IPS DF 19.7 (cell line): ENCODE measurements at regions not wholly inside any gene's neighbourhood (a gene's known extent, or its start where the extent isn't known, plus 50 kb on each side); places are given as distances from the start of the nearest gene placed in this dataset.

Experiments
- DNase-seq: peaks from one replicate; pipeline ENCODE4 v3.0.0-alpha.2; 2013; ENCODE audit warnings: low read depth, low spot score

GRCh38 chr17:33514369-33514768 lies 221.3 kb upstream of the ASIC2 start:
- DNase-seq: no peak

GRCh38 chr17:33515974-33516373 lies 222.9 kb upstream of the ASIC2 start:
- no peak for DNase-seq

- no peak for DNase-seq
Measured at GRCh38 chr17:33516645-33517044, 223.6 kb upstream of the ASIC2 start.

GRCh38 chr17:33517746-33518145 lies 224.7 kb upstream of the ASIC2 start:
- no peak for DNase-seq

GRCh38 chr17:33519692-33520091 lies 226.6 kb upstream of the ASIC2 start:
- no peak for DNase-seq

- DNase-seq: no peak
Measured at GRCh38 chr17:33520426-33521330, 227.6 kb upstream of the ASIC2 start.

GRCh38 chr17:33521784-33522183 lies 228.7 kb upstream of the ASIC2 start:
- no peak for DNase-seq

- no peak for DNase-seq
Measured at GRCh38 chr17:33522623-33523022, 229.5 kb upstream of the ASIC2 start.

GRCh38 chr17:33523577-33523981 lies 230.5 kb upstream of the ASIC2 start:
- no peak for DNase-seq

- no peak for DNase-seq
Measured at GRCh38 chr17:33525186-33525585, 232.1 kb upstream of the ASIC2 start.

GRCh38 chr17:33526717-33527116 lies 233.6 kb upstream of the ASIC2 start:
- DNase-seq: no peak

GRCh38 chr17:33527290-33527689 lies 234.2 kb upstream of the ASIC2 start:
- DNase-seq: no peak

GRCh38 chr17:33528846-33529245 lies 235.8 kb upstream of the ASIC2 start:
- no peak for DNase-seq

- no peak for DNase-seq
Measured at GRCh38 chr17:33529816-33530215, 236.7 kb upstream of the ASIC2 start.

- no peak for DNase-seq
Measured at GRCh38 chr17:33531311-33531710, 238.2 kb upstream of the ASIC2 start.

GRCh38 chr17:33534087-33534486 lies 241.0 kb upstream of the ASIC2 start:
- DNase-seq: no peak

- no peak for DNase-seq
Measured at GRCh38 chr17:33545124-33545523, 252.0 kb upstream of the ASIC2 start.

GRCh38 chr17:33550261-33550660 lies 257.2 kb upstream of the ASIC2 start:
- DNase-seq: no peak

- DNase-seq: no peak
Measured at GRCh38 chr17:33551075-33551474, 258.0 kb upstream of the ASIC2 start.

GRCh38 chr17:33551911-33552310 lies 258.8 kb upstream of the ASIC2 start:
- DNase-seq: no peak

- DNase-seq: no peak
Measured at GRCh38 chr17:33560165-33560564, 267.1 kb upstream of the ASIC2 start.

- no peak for DNase-seq
Measured at GRCh38 chr17:33560871-33561270, 267.8 kb upstream of the ASIC2 start.

GRCh38 chr17:33561569-33562334 lies 268.7 kb upstream of the ASIC2 start:
- no peak for DNase-seq
